ENCODE measurements at regions not wholly inside any gene's neighbourhood (a gene's known extent, or its start where the extent isn't known, plus 50 kb on each side); places are given as distances from the start of the nearest gene placed in this dataset.

DNA sequence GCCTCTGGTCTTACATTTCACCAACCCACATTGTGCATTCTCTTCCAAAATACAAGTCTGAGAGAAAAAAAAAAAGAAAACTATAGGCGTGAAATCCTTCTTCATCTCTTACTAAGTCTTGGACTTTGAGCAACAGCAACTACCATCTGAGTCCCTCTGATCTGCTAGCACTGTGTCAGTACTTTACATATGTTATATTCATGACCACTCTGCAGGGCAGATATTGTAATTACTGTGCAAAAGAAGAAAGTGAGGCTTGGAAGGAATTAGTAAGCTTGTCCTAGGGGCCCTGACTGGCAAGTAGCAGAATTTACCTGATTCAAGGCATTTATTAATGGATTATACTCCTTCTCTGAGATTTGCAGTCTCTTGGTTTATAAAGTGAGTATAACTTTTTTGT is 52.7 kb upstream of the EED start:
- Histone ChIP-seq H3K79me2 (ENCODE audit: insufficient read depth, low read depth, low read length) (no peaks in the 10 kb centered on the region), H4K20me1 (ENCODE audit: insufficient read depth, low read length) (no peaks in the 10 kb centered on the region), H3K9me2 (ENCODE audit: insufficient read depth, low read length) (no peaks in the 10 kb centered on the region), H3K36me3 (ENCODE audit: insufficient read depth, low read length) (no peaks in the 10 kb centered on the region), H2AFZ (ENCODE audit: low read length) (peak overlapping the region; percentile 50), H3K27ac (ENCODE audit: low read depth, low read length, poor library complexity, severe bottlenecking) (no peak overlapping the region), H3K9me3 (ENCODE audit: low read length) (no peaks in the 10 kb centered on the region), H3K4me1 (ENCODE audit: insufficient read depth, low read length, poor library complexity, severe bottlenecking) (peaks cover 23% of the 10 kb centered on the region), H3K4me2 (ENCODE audit: low read length) (peak overlapping the region; percentile 92; the same call in 1 of the 2 replicates), H3K4me3 (ENCODE audit: low read depth, low read length, poor library complexity, severe bottlenecking) (no peak overlapping the region)
- DNase-seq (ENCODE audit: low spot score) = no peak
- intact Hi-C loops (cut with micrococcal nuclease; ENCODE audit: unreplicated experiment) = loop anchor here (2.0 kb wide), 2 partner anchors 123 to 337 kb away; partner anchors contain the start of genes CCDC83 and PICALM
- ChIA-PET POLR2A (interaction anchor here (0.6 to 3.3 kb wide), 2 partner anchors 11 to 64 kb away, joined by 3 to 22 read pairs; no protein-coding TSS in a partner anchor), CTCF (ENCODE audit: unreplicated experiment) (no interaction called here)
- TF ChIP-seq CTCF (conservative IDR thresholded peaks at IDR 0.05; ENCODE audit: low read length) (no peak), EZH2phosphoT487 (IDR thresholded peaks at IDR 0.05; ENCODE audit: borderline replicate concordance, low read depth, low read length) (no peak)
- BruUV-seq (replicated peaks) = no TSS peak

DNA sequence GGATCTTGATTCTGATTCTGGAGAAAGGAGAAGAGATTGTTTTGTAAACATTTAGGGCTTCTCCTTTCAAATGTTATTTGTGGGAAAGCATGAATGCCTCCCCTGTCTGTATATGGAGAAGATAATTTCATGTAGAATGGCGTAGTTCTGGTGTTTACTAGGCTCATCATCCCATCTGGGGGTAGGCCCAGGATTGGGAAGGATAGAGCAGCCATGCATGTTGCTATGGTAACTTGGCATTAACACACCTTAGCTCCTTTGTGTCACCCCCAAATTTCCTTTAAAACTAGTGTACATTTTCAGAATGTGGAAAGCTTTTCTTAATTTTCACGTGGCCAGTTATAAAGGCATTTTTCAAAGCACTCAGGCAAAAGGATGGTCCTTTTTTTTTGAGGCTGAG is 57.5 kb upstream of the EED start:
- H4K20me1 ChIP-seq (ENCODE audit: insufficient read depth, low read length) = no peaks in the 10 kb centered on the region
- CTCF ChIA-PET (ENCODE audit: unreplicated experiment) = no interaction called here
- H2AFZ ChIP-seq (ENCODE audit: low read length) = no peak overlapping the region

More for the DNA sequence above, 57.5 kb upstream of the EED start:
- no peaks in the 10 kb centered on the region for H3K9me2 ChIP-seq (ENCODE audit: insufficient read depth, low read length)
- no peak for DNase-seq (ENCODE audit: low spot score)
- no TSS peak for BruUV-seq (replicated peaks)
- H3K4me2 ChIP-seq (ENCODE audit: low read length) = no peak overlapping the region
- peaks cover 7% of the 10 kb centered on the region for H3K4me1 ChIP-seq (ENCODE audit: insufficient read depth, low read length, poor library complexity, severe bottlenecking)
- H3K4me3 ChIP-seq (ENCODE audit: low read depth, low read length, poor library complexity, severe bottlenecking) = no peak overlapping the region
- no peaks in the 10 kb centered on the region for H3K36me3 ChIP-seq (ENCODE audit: insufficient read depth, low read length)
- no peaks in the 10 kb centered on the region for H3K79me2 ChIP-seq (ENCODE audit: insufficient read depth, low read depth, low read length)
- no peaks in the 10 kb centered on the region for H3K9me3 ChIP-seq (ENCODE audit: low read length)
- H3K27ac ChIP-seq (ENCODE audit: low read depth, low read length, poor library complexity, severe bottlenecking) = no peak overlapping the region
- intact Hi-C loops (cut with micrococcal nuclease; ENCODE audit: unreplicated experiment) = no loop called here
- POLR2A ChIA-PET = interaction anchor here (1.0 to 1.8 kb wide), 4 partner anchors 64 to 208 kb away, joined by 3 to 5 read pairs (median 4); no protein-coding TSS in a partner anchor
- TF ChIP-seq EZH2phosphoT487 (IDR thresholded peaks at IDR 0.05; ENCODE audit: borderline replicate concordance, low read depth, low read length) = no peak
- no peak for TF ChIP-seq CTCF (conservative IDR thresholded peaks at IDR 0.05; ENCODE audit: low read length)

Measured in OCI-LY7 (cell line).